H1 (cell line): ENCODE measurements at regions not wholly inside any gene's neighbourhood (a gene's known extent, or its start where the extent isn't known, plus 50 kb on each side); places are given as distances from the start of the nearest gene placed in this dataset.

Source experiments
- BCL11A ChIP-seq, 2 experiments: IDR thresholded peaks; one replicate each; pipeline ENCODE4 v1.6.1; 2011; ENCODE audit warnings: low read depth in 2 of 2, low read length in 2 of 2, mild to moderate bottlenecking in 2 of 2
- HDAC2 ChIP-seq, 2 experiments: fragments of 300-600 bp in 1 of 2; sonication (generic) in 1 of 2; IDR thresholded peaks; 2 replicates each; pipeline ENCODE4 v1.6.1; 2011 to 2012; ENCODE audit warnings: low read depth in 2 of 2, low read length in 2 of 2, mild to moderate bottlenecking in 2 of 2, moderate library complexity in 2 of 2, borderline replicate concordance in 1 of 2, inconsistent platforms in 1 of 2

- no peak for TF ChIP-seq HDAC2 (IDR thresholded peaks at IDR 0.05; ENCODE audit: borderline replicate concordance in 1 of 2, low read depth in 2 of 2, low read length in 2 of 2)
- TF ChIP-seq BCL11A (IDR thresholded peaks at IDR 0.05; ENCODE audit: low read depth in 2 of 2, low read length in 2 of 2), result no peak
These were observed 512.6 kb upstream of the ADAMTS9 start (continued) for GRCh38 chr3:65200310-65200970.
